ENCODE measurements at regions not wholly inside any gene's neighbourhood (a gene's known extent, or its start where the extent isn't known, plus 50 kb on each side); places are given as distances from the start of the nearest gene placed in this dataset.
A peak's percentile ranks its signal among the peaks of the same experiment; 100 is the strongest.

- Histone ChIP-seq H3K4me3 (ENCODE audit: low read depth, low read length) (no peak overlapping the region), H3K36me3 (ENCODE audit: control insufficient read depth, insufficient read depth, low read length) (no peaks in the 10 kb centered on the region), H2AFZ (no peak overlapping the region), H3K27me3 (ENCODE audit: control insufficient read depth, insufficient read depth, low read length) (no peaks in the 10 kb centered on the region), H3K9me3 (ENCODE audit: control insufficient read depth, low read length) (no peaks in the 10 kb centered on the region), H3K79me2 (no peaks in the 10 kb centered on the region), H3K4me1 (no peaks in the 10 kb centered on the region), H3K9ac (no peak overlapping the region), H3K4me2 (ENCODE audit: low read length) (no peak overlapping the region), H3K27ac (no peak overlapping the region)
- TF ChIP-seq CTCF (IDR thresholded peaks at IDR 0.05): no peak
Measured at GRCh38 chr20:9955646-9956045, 79.1 kb upstream of the ANKEF1 start.

GRCh38 chr20:9949563-9949962 lies 85.2 kb upstream of the ANKEF1 start:
- H3K9ac ChIP-seq: no peak overlapping the region
- no peak overlapping the region for H3K27ac ChIP-seq
- no peak for TF ChIP-seq CTCF (IDR thresholded peaks at IDR 0.05)
- H2AFZ ChIP-seq: peak overlapping the region; percentile 69
- no peaks in the 10 kb centered on the region for H3K27me3 ChIP-seq (ENCODE audit: control insufficient read depth, insufficient read depth, low read length)
- H3K4me1 ChIP-seq: no peaks in the 10 kb centered on the region
- no peaks in the 10 kb centered on the region for H3K36me3 ChIP-seq (ENCODE audit: control insufficient read depth, insufficient read depth, low read length)
- no peak overlapping the region for H3K4me3 ChIP-seq (ENCODE audit: low read depth, low read length)
- no peak overlapping the region for H3K4me2 ChIP-seq (ENCODE audit: low read length)
- H3K79me2 ChIP-seq: no peaks in the 10 kb centered on the region
- H3K9me3 ChIP-seq (ENCODE audit: control insufficient read depth, low read length): no peaks in the 10 kb centered on the region

GRCh38 chr20:9945408-9945807 lies 89.4 kb upstream of the ANKEF1 start:
- Histone ChIP-seq H3K27ac (no peak overlapping the region), H3K4me3 (ENCODE audit: low read depth, low read length) (no peak overlapping the region)
- TF ChIP-seq CTCF (IDR thresholded peaks at IDR 0.05): no peak

GRCh38 chr20:9942736-9943135 lies 92.1 kb upstream of the ANKEF1 start:
- Histone ChIP-seq H3K36me3 (ENCODE audit: control insufficient read depth, insufficient read depth, low read length) (no peaks in the 10 kb centered on the region), H3K9me3 (ENCODE audit: control insufficient read depth, low read length) (no peaks in the 10 kb centered on the region), H3K79me2 (no peaks in the 10 kb centered on the region), H3K27me3 (ENCODE audit: control insufficient read depth, insufficient read depth, low read length) (no peaks in the 10 kb centered on the region), H2AFZ (no peak overlapping the region), H3K4me3 (ENCODE audit: low read depth, low read length) (no peak overlapping the region), H3K4me1 (no peaks in the 10 kb centered on the region), H3K4me2 (ENCODE audit: low read length) (no peak overlapping the region), H3K9ac (no peak overlapping the region), H3K27ac (no peak overlapping the region)
- TF ChIP-seq CTCF (IDR thresholded peaks at IDR 0.05): no peak

More at GRCh38 chr20:9945408-9945807, 89.4 kb upstream of the ANKEF1 start:
- H3K79me2 ChIP-seq: no peaks in the 10 kb centered on the region
- no peak overlapping the region for H2AFZ ChIP-seq
- no peaks in the 10 kb centered on the region for H3K27me3 ChIP-seq (ENCODE audit: control insufficient read depth, insufficient read depth, low read length)
- no peak overlapping the region for H3K4me2 ChIP-seq (ENCODE audit: low read length)
- H3K36me3 ChIP-seq (ENCODE audit: control insufficient read depth, insufficient read depth, low read length): no peaks in the 10 kb centered on the region
- H3K9me3 ChIP-seq (ENCODE audit: control insufficient read depth, low read length): no peaks in the 10 kb centered on the region
- no peaks in the 10 kb centered on the region for H3K4me1 ChIP-seq
- no peak overlapping the region for H3K9ac ChIP-seq

GRCh38 chr20:9940329-9940728 lies 94.5 kb upstream of the ANKEF1 start:
- Histone ChIP-seq H3K36me3 (ENCODE audit: control insufficient read depth, insufficient read depth, low read length) (no peaks in the 10 kb centered on the region), H3K4me1 (no peaks in the 10 kb centered on the region), H3K79me2 (no peaks in the 10 kb centered on the region), H3K9ac (no peak overlapping the region), H3K9me3 (ENCODE audit: control insufficient read depth, low read length) (no peaks in the 10 kb centered on the region), H3K27ac (no peak overlapping the region), H3K27me3 (ENCODE audit: control insufficient read depth, insufficient read depth, low read length) (no peaks in the 10 kb centered on the region), H2AFZ (no peak overlapping the region), H3K4me3 (ENCODE audit: low read depth, low read length) (no peak overlapping the region), H3K4me2 (ENCODE audit: low read length) (no peak overlapping the region)
- TF ChIP-seq CTCF (IDR thresholded peaks at IDR 0.05): no peak
